IMR-90 (cell line): ENCODE measurements at regions not wholly inside any gene's neighbourhood (a gene's known extent, or its start where the extent isn't known, plus 50 kb on each side); places are given as distances from the start of the nearest gene placed in this dataset.

Experiments
- ATAC-seq: fragments of 200-7000 bp; cut with Tn5 transposase; 2 replicates; pipeline ENCODE4 v1.9.1; 2020; ENCODE audit warnings: low read depth, mild to moderate bottlenecking, moderate library complexity
- BruUV-seq: library from RNA; stranded (reverse); fragments of 400-500 nt; replicated peaks from 2 replicates; lab custom pipeline; 2021; lab: Mats Ljungman, UMichigan
- CTCF ChIA-PET: fragments of 300-600 bp; formaldehyde crosslinking; extraction: SDS; loops from one replicate; lab custom pipeline; 2021; ENCODE audit warnings: antibody characterized with exemption; lab: Yijun Ruan, JAX
- POLR2A ChIA-PET: fragments of 300-600 bp; sonication (Branson Sonifier 250); formaldehyde crosslinking; loops from one replicate; lab custom pipeline; 2022; ENCODE audit warnings: antibody characterized with exemption; ENCODE audit not compliant: unreplicated experiment; lab: Charles Lee
- DNase-seq: peaks from one replicate; pipeline ENCODE4 v3.0.0; 2013
- H2AFZ ChIP-seq: replicated peaks from 2 replicates; pipeline ENCODE3; 2013; ENCODE audit warnings: low read length, mild to moderate bottlenecking; ENCODE audit not compliant: poor library complexity
- H2AK5ac ChIP-seq: 2 replicates; pipeline ENCODE4 v1.6.1; 2013; ENCODE audit warnings: low read depth, low read length, inconsistent platforms
- H2AK9ac ChIP-seq: replicated peaks from 2 replicates; pipeline ENCODE3; 2013; ENCODE audit warnings: mild to moderate bottlenecking, low read depth, low read length, moderate library complexity; ENCODE audit not compliant: poor library complexity
- H2BK120ac ChIP-seq: 2 replicates; pipeline ENCODE4 v1.6.1; 2013; ENCODE audit warnings: low read depth, low read length, inconsistent platforms
- H2BK15ac ChIP-seq: 3 replicates; pipeline ENCODE4 v1.6.1; 2013; ENCODE audit warnings: low read depth, low read length, inconsistent platforms
- H2BK20ac ChIP-seq: 2 replicates; pipeline ENCODE4 v1.6.1; 2013; ENCODE audit warnings: low read depth, mild to moderate bottlenecking, inconsistent platforms, low read length, moderate library complexity
- H2BK5ac ChIP-seq: 2 replicates; pipeline ENCODE4 v1.6.1; 2013; ENCODE audit warnings: mild to moderate bottlenecking, low read depth, low read length, inconsistent platforms; ENCODE audit not compliant: poor library complexity, severe bottlenecking
- H3K14ac ChIP-seq: replicated peaks from 2 replicates; pipeline ENCODE4 v1.6.1; 2013; ENCODE audit warnings: low read depth, low read length, inconsistent platforms
- H3K18ac ChIP-seq: 2 replicates; pipeline ENCODE4 v1.6.1; 2013; ENCODE audit warnings: low read depth, low read length, control low read depth
- H3K23ac ChIP-seq: 2 replicates; pipeline ENCODE4 v1.6.1; 2013; ENCODE audit warnings: low read depth, low read length, inconsistent platforms
- H3K27ac ChIP-seq: 2 replicates; pipeline ENCODE4 v1.5.1; 2013; ENCODE audit warnings: mild to moderate bottlenecking, control low read depth, low read length; ENCODE audit not compliant: insufficient read depth
- H3K27me3 ChIP-seq: 2 replicates; pipeline ENCODE4 v1.6.1; 2013; ENCODE audit warnings: low read length; ENCODE audit not compliant: control insufficient read depth, insufficient read depth
- H3K36me3 ChIP-seq: 2 replicates; pipeline ENCODE4 v1.6.1; 2013; ENCODE audit warnings: low read length, mixed read lengths; ENCODE audit not compliant: control insufficient read depth, insufficient read depth
- H3K4ac ChIP-seq: 2 replicates; pipeline ENCODE4 v1.6.1; 2013; ENCODE audit warnings: low read depth, low read length, inconsistent platforms
- H3K4me1 ChIP-seq: 2 replicates; pipeline ENCODE4 v1.6.1; 2013; ENCODE audit warnings: low read length, mixed read lengths; ENCODE audit not compliant: control insufficient read depth, insufficient read depth
- H3K4me2 ChIP-seq: 2 replicates; pipeline ENCODE4 v1.6.1; 2013; ENCODE audit warnings: low read depth, mild to moderate bottlenecking, control low read depth, low read length, moderate library complexity
- H3K4me3 ChIP-seq: 2 replicates; pipeline ENCODE4 v1.5.1; 2013; ENCODE audit warnings: low read depth, mild to moderate bottlenecking, control low read depth, low read length, moderate library complexity; ENCODE audit not compliant: insufficient read depth
- H3K56ac ChIP-seq: 2 replicates; pipeline ENCODE4 v1.6.1; 2013; ENCODE audit warnings: low read length, inconsistent platforms; ENCODE audit not compliant: insufficient read depth; ENCODE audit errors: extremely low read depth
- H3K79me1 ChIP-seq, 2 experiments: 2 replicates each; pipeline ENCODE4 v1.6.1; 2013; ENCODE audit warnings: low read length in 2 of 2, inconsistent platforms in 1 of 2, low read depth in 1 of 2
- H3K9ac ChIP-seq: 2 replicates; pipeline ENCODE4 v1.6.1; 2013; ENCODE audit warnings: low read depth, low read length, control low read depth
- H3K9me1 ChIP-seq: 2 replicates; pipeline ENCODE4 v1.6.1; 2013; ENCODE audit warnings: low read length, inconsistent platforms; ENCODE audit not compliant: insufficient read depth
- H3K9me3 ChIP-seq: 2 replicates; pipeline ENCODE4 v1.6.1; 2013; ENCODE audit warnings: low read length; ENCODE audit not compliant: control insufficient read depth, insufficient read depth
- H4K20me1 ChIP-seq: 2 replicates; pipeline ENCODE4 v1.6.1; 2013; ENCODE audit warnings: low read length, inconsistent platforms; ENCODE audit not compliant: insufficient read depth
- H4K5ac ChIP-seq: 2 replicates; pipeline ENCODE4 v1.6.1; 2013; ENCODE audit warnings: mild to moderate bottlenecking, low read depth, low read length, control low read depth
- H4K8ac ChIP-seq, 2 experiments: 2 replicates each; pipeline ENCODE4 v1.6.1; 2013; ENCODE audit warnings: low read depth in 2 of 2, low read length in 2 of 2, control low read depth in 1 of 2, inconsistent platforms in 1 of 2
- H4K91ac ChIP-seq: 2 replicates; pipeline ENCODE4 v1.6.1; 2013; ENCODE audit warnings: low read depth, low read length, inconsistent platforms; ENCODE audit not compliant: insufficient read depth
- RAD21 ChIP-seq: IDR thresholded peaks from 2 replicates; pipeline ENCODE4 v1.6.1; 2012; ENCODE audit warnings: low read length, improper control_type of control experiment
- WGBS, 2 experiments: methylation state at CpG; one replicate each; pipeline versions ENCODE4 v1.1.5 to v1.1.7; 2013; ENCODE audit warnings: missing lambda C conversion rate in 2 of 2; ENCODE audit not compliant: insufficient read length in 1 of 2; ENCODE audit errors: extremely low coverage in 2 of 2; 5-methylcytosine and 5-hydroxymethylcytosine counted together
- dilution Hi-C: fragments of 300-500 bp; cut with HindIII; formaldehyde crosslinking; loops from one replicate; pipeline ENCODE4 v1.14.3; 2018; ENCODE audit warnings: low sequenced_read_pairs; ENCODE audit not compliant: unreplicated experiment
- in situ Hi-C: fragments of 300-500 bp; cut with MboI; formaldehyde crosslinking; loops from 3 replicates; pipeline ENCODE4 v1.14.3; 2019; ENCODE audit warnings: low sequenced_read_pairs, inconsistent platforms, mixed read lengths
- intact Hi-C: fragments of 100-400 bp; cut with micrococcal nuclease; formaldehyde crosslinking; loops from 2 replicates; pipeline ENCODE4 v1.10.0; 2022

GRCh38 chr13:48813518-48813917 lies 159.8 kb downstream of the CYSLTR2 start:
- Histone ChIP-seq H3K36me3 (no peaks in the 10 kb centered on the region), H3K4me2 (no peak overlapping the region), H2AFZ (no peak overlapping the region), H3K4me1 (peaks cover 13% of the 10 kb centered on the region), H3K9me3 (no peaks in the 10 kb centered on the region), H3K27me3 (no peaks in the 10 kb centered on the region), H2AK5ac (no peak overlapping the region), H4K5ac (no peak overlapping the region), H3K27ac (no peak overlapping the region), H2BK120ac (no peak overlapping the region), H3K79me1 (no peaks in the 10 kb centered on the region), H3K23ac (no peak overlapping the region), H3K18ac (no peak overlapping the region), H3K4me3 (no peak overlapping the region), H2BK15ac (no peak overlapping the region), H3K56ac (no peak overlapping the region), H3K14ac (no peak overlapping the region), H4K20me1 (no peaks in the 10 kb centered on the region), H4K8ac (no peak overlapping the region), H2AK9ac (no peak overlapping the region), H4K91ac (no peak overlapping the region), H2BK5ac (no peak overlapping the region), H3K9ac (no peak overlapping the region), H2BK20ac (no peak overlapping the region), H3K4ac (no peak overlapping the region), H3K9me1 (peaks cover 7% of the 10 kb centered on the region; the same call in 1 of the 2 replicates)
- POLR2A ChIA-PET = no interaction called here
- ATAC-seq = no peak
- CTCF ChIA-PET = no interaction called here
- in situ Hi-C loops = no loop called here
- TF ChIP-seq RAD21 = no peak
- BruUV-seq = no TSS peak
- 76% methylated on average over 4 of the region's 5 CpGs; no CpG with 5 or more reads in 1 of the 2 experiments for WGBS, 2 experiments
- intact Hi-C loops = no loop called here
- dilution Hi-C loops = no loop called here
- DNase-seq = no peak
